Thyroid gland (tissue), 4 donors: ENCODE measurements at regions not wholly inside any gene's neighbourhood (a gene's known extent, or its start where the extent isn't known, plus 50 kb on each side); places are given as distances from the start of the nearest gene placed in this dataset.

Experiments used
- DNase-seq, 2 donors: peaks; one replicate each; pipeline ENCODE4 v3.0.0-alpha.2; 2019
- H3K27ac ChIP-seq, 3 donors: fragments of 200-600 bp; sonication (generic); 1 replicate in 2 of 3; 2 replicates in 1 of 3; pipeline ENCODE4 v1.5.1; 2016 to 2019; ENCODE audit warnings: mild to moderate bottlenecking in 1 of 3, moderate library complexity in 1 of 3
- H3K27me3 ChIP-seq: fragments of 200-600 bp; sonication (generic); one replicate; pipeline ENCODE4 v1.5.1; 2019
- H3K36me3 ChIP-seq, 2 donors: fragments of 200-600 bp; sonication (generic); one replicate each; pipeline ENCODE4 v1.5.1; 2016 to 2019
- H3K4me1 ChIP-seq, 2 donors: fragments of 200-600 bp; sonication (generic); one replicate each; pipeline ENCODE4 v1.5.1; 2017 to 2019
- H3K4me3 ChIP-seq, 3 donors: fragments of 200-600 bp; sonication (generic); replicated peaks in 1 of 3; 1 replicate in 2 of 3; 2 replicates in 1 of 3; pipeline ENCODE4 v1.5.1; 2016; ENCODE audit warnings: mild to moderate bottlenecking in 1 of 3
- H3K9me3 ChIP-seq: fragments of 200-600 bp; sonication (generic); one replicate; pipeline ENCODE4 v1.5.1; 2017
- POLR2A ChIP-seq, 2 donors: fragments of 450-650 bp; IDR thresholded peaks; one replicate each; pipeline ENCODE4 v1.6.1; 2017; ENCODE audit warnings: antibody characterized with exemption in 2 of 2, mild to moderate bottlenecking in 2 of 2, moderate library complexity in 1 of 2
- WGBS, 2 donors: methylation state at CpG; one replicate each; pipeline ENCODE4 v1.1.5; 2017; 5-methylcytosine and 5-hydroxymethylcytosine counted together
- intact Hi-C: fragments of 100-400 bp; cut with DNase I; formaldehyde crosslinking; loops from one replicate; pipeline ENCODE4 v1.15.1; 2023
- TF ChIP-seq, protein P1 (sequence below), 6 experiments: fragments of 200-600 bp in 3 of 6; fragments of 450-650 bp in 3 of 6; sonication (generic) in 3 of 6; IDR thresholded peaks; one replicate each; pipeline ENCODE4 v1.5.1; 2016 to 2019; ENCODE audit warnings: antibody characterized with exemption in 6 of 6, mild to moderate bottlenecking in 2 of 6, inconsistent platforms in 1 of 6, moderate library complexity in 1 of 6

DNA sequence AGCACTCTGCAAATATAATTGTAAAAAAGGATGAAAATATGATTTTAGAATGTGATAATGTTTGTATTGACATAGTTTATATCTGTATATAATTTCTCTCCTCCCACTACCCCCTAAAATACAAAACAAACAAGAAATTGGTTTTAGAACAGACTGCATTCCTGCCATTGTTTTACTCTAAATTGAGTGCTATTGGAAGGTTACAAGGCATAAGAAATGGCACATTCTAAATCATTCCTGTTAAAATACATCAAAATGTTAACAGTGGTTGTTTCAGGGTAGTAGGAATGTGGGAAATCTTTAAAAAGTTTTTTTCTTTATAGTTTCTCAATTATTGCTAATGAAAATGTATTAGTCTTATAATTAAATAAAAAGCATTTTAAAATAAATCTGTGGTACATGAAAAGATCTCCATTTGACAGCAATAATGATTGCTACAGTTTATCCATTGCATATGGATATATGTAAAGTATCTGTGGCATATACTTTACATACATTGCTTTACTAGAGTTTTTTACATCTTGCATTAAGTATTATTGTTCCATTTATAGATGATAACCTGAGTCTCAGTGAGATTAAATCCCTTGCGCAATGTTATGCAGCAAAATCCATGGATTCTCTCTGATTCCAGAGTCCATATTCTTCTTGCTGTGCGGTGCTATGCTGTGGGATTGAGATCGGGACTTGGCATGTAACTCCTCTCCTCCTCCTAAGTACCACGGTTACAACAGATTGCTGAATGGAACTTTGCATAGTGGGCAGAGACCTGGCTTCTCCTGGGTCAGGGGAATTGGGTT is 319.8 kb downstream of the LMO4 start:
- Histone ChIP-seq H3K27ac (no peak overlapping the region), H3K4me1 (peaks cover 12 to 19% of the 10 kb centered on the region in 2 donors), H3K27me3 (no peaks in the 10 kb centered on the region), H3K36me3 (no peaks in the 10 kb centered on the region), H3K4me3 (no peak overlapping the region), H3K9me3 (no peaks in the 10 kb centered on the region)
- no peak for DNase-seq
- 95 to 96% methylated on average over 4 of the region's 4 CpGs for WGBS, 2 donors
- TF ChIP-seq, protein P1, sequence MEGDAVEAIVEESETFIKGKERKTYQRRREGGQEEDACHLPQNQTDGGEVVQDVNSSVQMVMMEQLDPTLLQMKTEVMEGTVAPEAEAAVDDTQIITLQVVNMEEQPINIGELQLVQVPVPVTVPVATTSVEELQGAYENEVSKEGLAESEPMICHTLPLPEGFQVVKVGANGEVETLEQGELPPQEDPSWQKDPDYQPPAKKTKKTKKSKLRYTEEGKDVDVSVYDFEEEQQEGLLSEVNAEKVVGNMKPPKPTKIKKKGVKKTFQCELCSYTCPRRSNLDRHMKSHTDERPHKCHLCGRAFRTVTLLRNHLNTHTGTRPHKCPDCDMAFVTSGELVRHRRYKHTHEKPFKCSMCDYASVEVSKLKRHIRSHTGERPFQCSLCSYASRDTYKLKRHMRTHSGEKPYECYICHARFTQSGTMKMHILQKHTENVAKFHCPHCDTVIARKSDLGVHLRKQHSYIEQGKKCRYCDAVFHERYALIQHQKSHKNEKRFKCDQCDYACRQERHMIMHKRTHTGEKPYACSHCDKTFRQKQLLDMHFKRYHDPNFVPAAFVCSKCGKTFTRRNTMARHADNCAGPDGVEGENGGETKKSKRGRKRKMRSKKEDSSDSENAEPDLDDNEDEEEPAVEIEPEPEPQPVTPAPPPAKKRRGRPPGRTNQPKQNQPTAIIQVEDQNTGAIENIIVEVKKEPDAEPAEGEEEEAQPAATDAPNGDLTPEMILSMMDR (IDR thresholded peaks at IDR 0.05): no peak
- TF ChIP-seq POLR2A (IDR thresholded peaks at IDR 0.05): no peak
- intact Hi-C loops: no loop called here

DNA sequence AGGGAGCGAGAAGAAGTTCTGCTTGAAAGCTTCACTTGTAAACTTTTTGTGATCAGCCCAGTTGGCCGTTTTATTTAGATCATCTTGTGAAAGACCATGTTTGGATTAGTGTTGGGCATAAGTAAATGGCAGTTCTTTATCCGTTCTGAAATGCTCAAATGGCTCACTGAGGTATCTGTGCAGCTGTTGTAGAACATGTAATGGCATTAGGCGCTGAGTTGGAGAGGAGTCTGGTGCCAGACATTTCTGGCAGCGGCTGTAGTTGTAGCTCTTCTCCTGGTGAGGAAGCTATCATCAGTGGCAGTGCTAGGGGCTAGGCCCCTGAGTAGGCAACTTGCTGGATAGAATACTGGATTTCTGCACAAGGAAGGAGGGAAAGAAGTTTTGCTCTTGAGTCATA is 321.6 kb downstream of the LMO4 start:
- Histone ChIP-seq H3K4me3 (no peak overlapping the region), H3K9me3 (no peaks in the 10 kb centered on the region), H3K27ac (no peak overlapping the region), H3K36me3 (no peaks in the 10 kb centered on the region), H3K4me1 (peaks cover 0 to 6% of the 10 kb centered on the region in 2 donors), H3K27me3 (no peaks in the 10 kb centered on the region)
- no peak for DNase-seq
- TF ChIP-seq, protein P1 (IDR thresholded peaks at IDR 0.05): no peak
- no peak for TF ChIP-seq POLR2A (IDR thresholded peaks at IDR 0.05)
- intact Hi-C loops: no loop called here
- 78 to 82% methylated on average over 5 of the region's 5 CpGs for WGBS, 2 donors

DNA sequence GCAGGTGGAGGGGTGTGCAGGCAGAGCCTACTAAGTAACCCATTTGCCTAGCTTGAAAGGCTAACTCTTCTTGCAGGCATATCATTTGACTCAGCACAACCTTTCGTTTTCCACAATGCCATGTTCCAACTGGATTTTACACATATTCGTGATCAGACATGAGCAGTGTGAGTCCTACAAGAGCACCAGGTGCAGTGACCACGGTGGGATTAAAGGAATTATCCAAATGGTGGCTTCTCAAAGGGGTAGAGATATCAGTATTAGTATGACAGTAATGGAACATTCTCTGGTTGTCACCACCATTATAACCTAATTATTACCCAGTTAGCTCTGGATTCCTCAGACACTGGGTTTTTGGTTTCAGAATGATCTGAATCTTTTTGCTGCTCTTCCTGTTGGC is 323.5 kb downstream of the LMO4 start:
- no peak overlapping the region for H3K27ac ChIP-seq
- H3K4me1 ChIP-seq: no peaks in the 10 kb centered on the region
- DNase-seq: no peak
- intact Hi-C loops: no loop called here
- H3K4me3 ChIP-seq: no peak overlapping the region
- 92 to 93% methylated on average over 3 of the region's 3 CpGs for WGBS, 2 donors
- H3K36me3 ChIP-seq: no peaks in the 10 kb centered on the region
- no peaks in the 10 kb centered on the region for H3K27me3 ChIP-seq
- TF ChIP-seq, protein P1 (IDR thresholded peaks at IDR 0.05): no peak
- no peak for TF ChIP-seq POLR2A (IDR thresholded peaks at IDR 0.05)
- no peaks in the 10 kb centered on the region for H3K9me3 ChIP-seq

DNA sequence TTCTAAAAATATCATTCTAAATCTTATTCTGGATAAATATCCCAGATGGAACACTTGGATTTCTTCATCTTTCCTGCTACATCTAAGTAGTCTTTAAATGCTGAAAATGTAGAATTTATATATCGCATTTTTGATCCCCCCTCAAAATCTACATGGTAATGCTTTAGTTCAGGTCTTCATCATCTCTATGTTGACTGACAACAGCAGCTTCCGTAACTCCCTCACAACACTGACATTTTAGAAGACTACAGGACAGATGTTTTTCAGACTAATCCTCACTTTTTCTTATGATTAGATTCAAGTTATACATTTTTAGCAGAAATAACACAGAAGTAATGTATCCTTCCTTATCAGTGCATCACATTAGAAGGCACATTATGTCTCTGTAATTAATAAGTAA is 336.5 kb downstream of the LMO4 start:
- no peaks in the 10 kb centered on the region for H3K36me3 ChIP-seq
- no peak for TF ChIP-seq POLR2A (IDR thresholded peaks at IDR 0.05)
- TF ChIP-seq, protein P1 (IDR thresholded peaks at IDR 0.05): no peak
- WGBS, 2 donors: 96% methylated on average over 2 of the region's 2 CpGs
- intact Hi-C loops: no loop called here
- H3K27me3 ChIP-seq: no peaks in the 10 kb centered on the region
- DNase-seq: no peak
- H3K27ac ChIP-seq: no peak overlapping the region
- no peaks in the 10 kb centered on the region for H3K4me1 ChIP-seq
- no peaks in the 10 kb centered on the region for H3K9me3 ChIP-seq
- H3K4me3 ChIP-seq: no peak overlapping the region

DNA sequence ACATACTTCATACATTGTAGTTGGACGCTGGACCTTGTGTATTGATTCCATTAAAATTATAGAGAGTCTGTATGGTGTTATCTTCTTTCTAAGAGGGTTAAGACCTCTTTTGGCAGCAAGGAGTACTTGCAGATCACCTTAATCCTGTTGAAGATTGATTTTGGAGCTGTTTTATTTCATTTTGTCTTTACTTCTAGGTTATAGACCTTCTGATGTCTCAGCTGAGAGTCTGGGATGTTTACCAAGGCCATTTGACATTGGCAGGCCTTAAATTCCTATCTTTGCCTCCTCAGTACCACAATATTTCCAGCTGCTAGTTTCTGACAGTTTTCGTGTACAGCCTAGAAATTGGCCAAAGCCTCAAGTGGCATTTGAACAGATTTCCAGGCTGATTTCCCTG is 338.0 kb downstream of the LMO4 start:
- H3K4me3 ChIP-seq: no peak overlapping the region
- WGBS, 2 donors: 88 to 92% methylated on average over 2 of the region's 2 CpGs
- TF ChIP-seq POLR2A (IDR thresholded peaks at IDR 0.05): no peak
- TF ChIP-seq, protein P1 (IDR thresholded peaks at IDR 0.05): no peak
- intact Hi-C loops: no loop called here
- no peaks in the 10 kb centered on the region for H3K4me1 ChIP-seq
- no peaks in the 10 kb centered on the region for H3K9me3 ChIP-seq
- no peak for DNase-seq
- no peaks in the 10 kb centered on the region for H3K27me3 ChIP-seq
- H3K36me3 ChIP-seq: no peaks in the 10 kb centered on the region
- no peak overlapping the region for H3K27ac ChIP-seq
